ENCODE measurements at regions not wholly inside any gene's neighbourhood (a gene's known extent, or its start where the extent isn't known, plus 50 kb on each side); places are given as distances from the start of the nearest gene placed in this dataset.

GRCh38 chr12:19719672-19720071 is 280.4 kb downstream of the AEBP2 start:
- WGBS = 98% methylated on average over 1 of the region's 1 CpG
- no peaks in the 10 kb centered on the region for H3K27me3 ChIP-seq (ENCODE audit: control insufficient read depth in 4 of 4, insufficient read depth in 4 of 4, low read length in 3 of 4)
- no peaks in the 10 kb centered on the region for H3K36me3 ChIP-seq (ENCODE audit: control insufficient read depth in 4 of 4, insufficient read depth in 3 of 4, low read depth in 1 of 4, low read length in 3 of 4)
- no peak overlapping the region for H3K4me3 ChIP-seq (ENCODE audit: low read depth in 1 of 3, low read length in 3 of 3)
- TF ChIP-seq FOXA2 (IDR thresholded peaks at IDR 0.05) = no peak
- no peak for TF ChIP-seq FOXA1 (IDR thresholded peaks at IDR 0.05)
- no peak for TF ChIP-seq SP1 (IDR thresholded peaks at IDR 0.05)
- TF ChIP-seq GABPA (IDR thresholded peaks at IDR 0.05 in 1 of 2, conservative IDR thresholded peaks at IDR 0.05 in 1 of 2) = no peak
- no peak for TF ChIP-seq HNF4G (IDR thresholded peaks at IDR 0.05)
- TF ChIP-seq YY1 (IDR thresholded peaks at IDR 0.05) = no peak
- TF ChIP-seq EGR1 (IDR thresholded peaks at IDR 0.05; ENCODE audit: low read depth in 2 of 2) = no peak
- no peak for TF ChIP-seq RXRA (IDR thresholded peaks at IDR 0.05)
- TF ChIP-seq, protein P1, sequence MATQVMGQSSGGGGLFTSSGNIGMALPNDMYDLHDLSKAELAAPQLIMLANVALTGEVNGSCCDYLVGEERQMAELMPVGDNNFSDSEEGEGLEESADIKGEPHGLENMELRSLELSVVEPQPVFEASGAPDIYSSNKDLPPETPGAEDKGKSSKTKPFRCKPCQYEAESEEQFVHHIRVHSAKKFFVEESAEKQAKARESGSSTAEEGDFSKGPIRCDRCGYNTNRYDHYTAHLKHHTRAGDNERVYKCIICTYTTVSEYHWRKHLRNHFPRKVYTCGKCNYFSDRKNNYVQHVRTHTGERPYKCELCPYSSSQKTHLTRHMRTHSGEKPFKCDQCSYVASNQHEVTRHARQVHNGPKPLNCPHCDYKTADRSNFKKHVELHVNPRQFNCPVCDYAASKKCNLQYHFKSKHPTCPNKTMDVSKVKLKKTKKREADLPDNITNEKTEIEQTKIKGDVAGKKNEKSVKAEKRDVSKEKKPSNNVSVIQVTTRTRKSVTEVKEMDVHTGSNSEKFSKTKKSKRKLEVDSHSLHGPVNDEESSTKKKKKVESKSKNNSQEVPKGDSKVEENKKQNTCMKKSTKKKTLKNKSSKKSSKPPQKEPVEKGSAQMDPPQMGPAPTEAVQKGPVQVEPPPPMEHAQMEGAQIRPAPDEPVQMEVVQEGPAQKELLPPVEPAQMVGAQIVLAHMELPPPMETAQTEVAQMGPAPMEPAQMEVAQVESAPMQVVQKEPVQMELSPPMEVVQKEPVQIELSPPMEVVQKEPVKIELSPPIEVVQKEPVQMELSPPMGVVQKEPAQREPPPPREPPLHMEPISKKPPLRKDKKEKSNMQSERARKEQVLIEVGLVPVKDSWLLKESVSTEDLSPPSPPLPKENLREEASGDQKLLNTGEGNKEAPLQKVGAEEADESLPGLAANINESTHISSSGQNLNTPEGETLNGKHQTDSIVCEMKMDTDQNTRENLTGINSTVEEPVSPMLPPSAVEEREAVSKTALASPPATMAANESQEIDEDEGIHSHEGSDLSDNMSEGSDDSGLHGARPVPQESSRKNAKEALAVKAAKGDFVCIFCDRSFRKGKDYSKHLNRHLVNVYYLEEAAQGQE (IDR thresholded peaks at IDR 0.05) = no peak
- TF ChIP-seq ZBTB33 (IDR thresholded peaks at IDR 0.05) = no peak
- TF ChIP-seq RAD21 (IDR thresholded peaks at IDR 0.05) = no peak
- TF ChIP-seq NR2F2 (IDR thresholded peaks at IDR 0.05) = no peak
- TF ChIP-seq, protein P2, sequence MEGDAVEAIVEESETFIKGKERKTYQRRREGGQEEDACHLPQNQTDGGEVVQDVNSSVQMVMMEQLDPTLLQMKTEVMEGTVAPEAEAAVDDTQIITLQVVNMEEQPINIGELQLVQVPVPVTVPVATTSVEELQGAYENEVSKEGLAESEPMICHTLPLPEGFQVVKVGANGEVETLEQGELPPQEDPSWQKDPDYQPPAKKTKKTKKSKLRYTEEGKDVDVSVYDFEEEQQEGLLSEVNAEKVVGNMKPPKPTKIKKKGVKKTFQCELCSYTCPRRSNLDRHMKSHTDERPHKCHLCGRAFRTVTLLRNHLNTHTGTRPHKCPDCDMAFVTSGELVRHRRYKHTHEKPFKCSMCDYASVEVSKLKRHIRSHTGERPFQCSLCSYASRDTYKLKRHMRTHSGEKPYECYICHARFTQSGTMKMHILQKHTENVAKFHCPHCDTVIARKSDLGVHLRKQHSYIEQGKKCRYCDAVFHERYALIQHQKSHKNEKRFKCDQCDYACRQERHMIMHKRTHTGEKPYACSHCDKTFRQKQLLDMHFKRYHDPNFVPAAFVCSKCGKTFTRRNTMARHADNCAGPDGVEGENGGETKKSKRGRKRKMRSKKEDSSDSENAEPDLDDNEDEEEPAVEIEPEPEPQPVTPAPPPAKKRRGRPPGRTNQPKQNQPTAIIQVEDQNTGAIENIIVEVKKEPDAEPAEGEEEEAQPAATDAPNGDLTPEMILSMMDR (IDR thresholded peaks at IDR 0.05; ENCODE audit: low read depth, low read length, missing input control) = no peak
- TF ChIP-seq ATF3 (IDR thresholded peaks at IDR 0.05) = no peak
- TF ChIP-seq, protein P3, sequence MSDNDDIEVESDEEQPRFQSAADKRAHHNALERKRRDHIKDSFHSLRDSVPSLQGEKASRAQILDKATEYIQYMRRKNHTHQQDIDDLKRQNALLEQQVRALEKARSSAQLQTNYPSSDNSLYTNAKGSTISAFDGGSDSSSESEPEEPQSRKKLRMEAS (IDR thresholded peaks at IDR 0.05) = no peak
- TF ChIP-seq TAF1 (conservative IDR thresholded peaks at IDR 0.05) = no peak
- TF ChIP-seq HNF4A (conservative IDR thresholded peaks at IDR 0.05) = no peak
- no peak for TF ChIP-seq JUND (IDR thresholded peaks at IDR 0.05)
- no peaks in the 10 kb centered on the region for H3K4me1 ChIP-seq (ENCODE audit: control insufficient read depth in 4 of 4, insufficient read depth in 4 of 4, low read length in 3 of 4)
- H3K9ac ChIP-seq (ENCODE audit: low read depth in 1 of 2, low read length in 2 of 2) = no peak overlapping the region
- no peak for DNase-seq (ENCODE audit: low spot score)
- no peak overlapping the region for H3K27ac ChIP-seq (ENCODE audit: low read depth in 1 of 2, low read length in 2 of 2)
- H3K9me3 ChIP-seq (ENCODE audit: control insufficient read depth in 4 of 4, low read length in 3 of 4) = no peaks in the 10 kb centered on the region
